ENCODE measurements at regions not wholly inside any gene's neighbourhood (a gene's known extent, or its start where the extent isn't known, plus 50 kb on each side); places are given as distances from the start of the nearest gene placed in this dataset.

DNA sequence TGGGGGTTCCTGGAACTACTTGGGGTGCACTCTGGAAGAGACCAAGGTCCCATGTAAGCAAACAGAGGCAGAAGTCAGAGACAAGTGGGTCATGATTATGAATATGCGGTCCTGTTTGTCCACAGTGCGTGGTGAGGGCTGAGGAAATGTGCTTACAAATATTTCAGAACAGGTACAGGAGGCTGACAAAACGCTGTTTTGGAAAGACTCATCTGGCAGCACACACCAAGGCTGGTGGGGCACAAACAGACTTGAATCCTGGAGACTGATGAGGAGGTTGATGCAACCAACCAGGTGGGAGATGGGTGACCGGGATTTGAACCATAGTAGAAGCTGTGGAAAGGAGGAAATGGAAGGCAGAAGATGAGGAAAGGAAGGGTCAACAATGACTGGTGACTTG is 83.8 kb downstream of the ADRB2 start:
- intact Hi-C loops (cut with micrococcal nuclease), result no loop called here

DNA sequence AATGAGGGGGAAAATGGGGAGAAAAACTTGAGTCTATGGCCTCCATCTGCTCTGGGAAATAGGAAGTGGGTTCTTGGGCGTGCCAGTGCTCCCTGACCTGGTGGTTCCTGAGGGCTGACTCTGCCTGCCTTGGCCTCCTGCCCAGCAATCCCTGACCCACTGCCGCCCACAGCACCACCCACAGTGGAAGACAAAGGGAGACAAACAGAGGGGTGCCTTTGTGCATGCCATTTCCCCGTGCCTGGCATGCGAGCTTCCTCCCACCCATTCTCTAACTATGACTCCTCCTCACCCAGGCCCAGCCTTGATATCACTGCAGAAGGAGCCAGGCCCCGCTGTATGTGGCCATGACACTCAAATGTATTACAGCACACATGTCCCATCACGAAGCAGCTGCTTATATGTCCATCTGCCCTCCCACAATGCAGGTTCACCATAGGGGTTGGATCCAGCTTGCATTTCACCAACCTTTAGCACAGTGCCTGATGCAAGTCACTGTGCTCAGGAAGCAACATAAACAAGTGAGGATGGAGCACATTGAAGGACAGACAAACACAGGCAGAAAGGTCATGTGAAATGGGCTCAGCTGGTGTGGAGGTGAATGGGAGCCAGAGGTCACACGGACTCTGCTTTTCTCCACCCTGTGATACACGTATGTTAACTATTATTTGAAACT is 84.4 kb downstream of the ADRB2 start:
- H3K4me1 ChIP-seq (ENCODE audit: control insufficient read depth in 2 of 2, insufficient read depth in 2 of 2, low read length in 2 of 2), result no peaks in the 10 kb centered on the region
- DNase-seq, result no peak
- no peaks in the 10 kb centered on the region for H4K20me1 ChIP-seq (ENCODE audit: control insufficient read depth, insufficient read depth, low read length, poor library complexity, severe bottlenecking)
- ChIA-PET POLR2A (no interaction called here), CTCF (interaction anchor here (1.1 to 1.8 kb wide), 2 partner anchors 81 to 171 kb away, joined by 3 to 4 read pairs; no protein-coding TSS in a partner anchor)
- no peak overlapping the region for H3K27ac ChIP-seq (ENCODE audit: low read length in 2 of 2)
- no peaks in the 10 kb centered on the region for H3K9me3 ChIP-seq (ENCODE audit: control extremely low read depth in 1 of 3, control insufficient read depth in 2 of 3, insufficient read depth in 1 of 3, low read length in 2 of 3)
- H3K27ac Mint-ChIP-seq, result no peak overlapping the region
- H3K27me3 Mint-ChIP-seq, result peaks cover 15% of the 10 kb centered on the region
- intact Hi-C loops (cut with micrococcal nuclease), result no loop called here
- peaks cover 5% of the 10 kb centered on the region for H3K4me1 Mint-ChIP-seq
- H3K79me2 ChIP-seq (ENCODE audit: control insufficient read depth, insufficient read depth, low read length), result no peaks in the 10 kb centered on the region
- H3K4me2 ChIP-seq (replicated peaks; ENCODE audit: low read depth, low read length, poor library complexity, severe bottlenecking), result no peak overlapping the region
- H3K4me3 ChIP-seq (ENCODE audit: control extremely low read depth in 1 of 5, extremely low read depth in 1 of 5, insufficient read depth in 1 of 5, low read depth in 2 of 5, low read length in 4 of 5), result no peak overlapping the region
- WGBS (ENCODE audit: insufficient coverage), result 64% methylated on average over 5 of the region's 8 CpGs
- no peaks in the 10 kb centered on the region for H3K9me3 Mint-ChIP-seq (ENCODE audit: insufficient read depth)
- no peaks in the 10 kb centered on the region for H3K27me3 ChIP-seq (replicated peaks in 1 of 4; ENCODE audit: control extremely low read depth in 1 of 4, control insufficient read depth in 3 of 4, insufficient read depth in 4 of 4, low read length in 3 of 4)
- H2AFZ ChIP-seq (ENCODE audit: insufficient read depth, low read depth, low read length, poor library complexity, severe bottlenecking), result no peak overlapping the region
- no peak overlapping the region for H3K9ac ChIP-seq (ENCODE audit: low read length)
- TF ChIP-seq, protein P1, sequence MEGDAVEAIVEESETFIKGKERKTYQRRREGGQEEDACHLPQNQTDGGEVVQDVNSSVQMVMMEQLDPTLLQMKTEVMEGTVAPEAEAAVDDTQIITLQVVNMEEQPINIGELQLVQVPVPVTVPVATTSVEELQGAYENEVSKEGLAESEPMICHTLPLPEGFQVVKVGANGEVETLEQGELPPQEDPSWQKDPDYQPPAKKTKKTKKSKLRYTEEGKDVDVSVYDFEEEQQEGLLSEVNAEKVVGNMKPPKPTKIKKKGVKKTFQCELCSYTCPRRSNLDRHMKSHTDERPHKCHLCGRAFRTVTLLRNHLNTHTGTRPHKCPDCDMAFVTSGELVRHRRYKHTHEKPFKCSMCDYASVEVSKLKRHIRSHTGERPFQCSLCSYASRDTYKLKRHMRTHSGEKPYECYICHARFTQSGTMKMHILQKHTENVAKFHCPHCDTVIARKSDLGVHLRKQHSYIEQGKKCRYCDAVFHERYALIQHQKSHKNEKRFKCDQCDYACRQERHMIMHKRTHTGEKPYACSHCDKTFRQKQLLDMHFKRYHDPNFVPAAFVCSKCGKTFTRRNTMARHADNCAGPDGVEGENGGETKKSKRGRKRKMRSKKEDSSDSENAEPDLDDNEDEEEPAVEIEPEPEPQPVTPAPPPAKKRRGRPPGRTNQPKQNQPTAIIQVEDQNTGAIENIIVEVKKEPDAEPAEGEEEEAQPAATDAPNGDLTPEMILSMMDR (IDR thresholded peaks at IDR 0.05), result no peak
- TF ChIP-seq EZH2 (IDR thresholded peaks at IDR 0.05; ENCODE audit: borderline replicate concordance, insufficient read depth, low read depth, low read length, poor library complexity, severe bottlenecking), result no peak
- ATAC-seq (ENCODE audit: low read depth), result no peak
- no peaks in the 10 kb centered on the region for H3K36me3 ChIP-seq (replicated peaks in 1 of 2; ENCODE audit: control extremely low read depth in 1 of 2, control insufficient read depth in 1 of 2, extremely low read depth in 1 of 2, insufficient read depth in 2 of 2, low read length in 1 of 2)
- H3K4me3 Mint-ChIP-seq, result no peak overlapping the region

More for the DNA sequence above, 83.8 kb downstream of the ADRB2 start:
- no peaks in the 10 kb centered on the region for H3K36me3 ChIP-seq (replicated peaks in 1 of 2; ENCODE audit: control extremely low read depth in 1 of 2, control insufficient read depth in 1 of 2, extremely low read depth in 1 of 2, insufficient read depth in 2 of 2, low read length in 1 of 2)
- no peak overlapping the region for H3K4me2 ChIP-seq (replicated peaks; ENCODE audit: low read depth, low read length, poor library complexity, severe bottlenecking)
- WGBS (ENCODE audit: insufficient coverage), result 89% methylated on average over 4 of the region's 4 CpGs
- no peak overlapping the region for H2AFZ ChIP-seq (ENCODE audit: insufficient read depth, low read depth, low read length, poor library complexity, severe bottlenecking)
- H4K20me1 ChIP-seq (ENCODE audit: control insufficient read depth, insufficient read depth, low read length, poor library complexity, severe bottlenecking), result no peaks in the 10 kb centered on the region
- Mint-ChIP-seq H3K4me1 (peaks cover 5% of the 10 kb centered on the region), H3K27me3 (peaks cover 15% of the 10 kb centered on the region), H3K9me3 (ENCODE audit: insufficient read depth) (no peaks in the 10 kb centered on the region), H3K27ac (no peak overlapping the region), H3K4me3 (no peak overlapping the region)
- TF ChIP-seq, protein P1 (IDR thresholded peaks at IDR 0.05), result no peak
- no peak for TF ChIP-seq EZH2 (IDR thresholded peaks at IDR 0.05; ENCODE audit: borderline replicate concordance, insufficient read depth, low read depth, low read length, poor library complexity, severe bottlenecking)
- H3K27me3 ChIP-seq (replicated peaks in 1 of 4; ENCODE audit: control extremely low read depth in 1 of 4, control insufficient read depth in 3 of 4, insufficient read depth in 4 of 4, low read length in 3 of 4), result no peaks in the 10 kb centered on the region
- no peak overlapping the region for H3K4me3 ChIP-seq (ENCODE audit: control extremely low read depth in 1 of 5, extremely low read depth in 1 of 5, insufficient read depth in 1 of 5, low read depth in 2 of 5, low read length in 4 of 5)
- DNase-seq, result no peak
- no peak for ATAC-seq (ENCODE audit: low read depth)
- ChIA-PET POLR2A (no interaction called here), CTCF (interaction anchor here (1.8 kb wide), 1 partner anchor 170 kb away, joined by 4 read pairs; no protein-coding TSS in a partner anchor)
- H3K4me1 ChIP-seq (ENCODE audit: control insufficient read depth in 2 of 2, insufficient read depth in 2 of 2, low read length in 2 of 2), result no peaks in the 10 kb centered on the region
- no peak overlapping the region for H3K27ac ChIP-seq (ENCODE audit: low read length in 2 of 2)
- H3K79me2 ChIP-seq (ENCODE audit: control insufficient read depth, insufficient read depth, low read length), result no peaks in the 10 kb centered on the region
- no peak overlapping the region for H3K9ac ChIP-seq (ENCODE audit: low read length)
- no peaks in the 10 kb centered on the region for H3K9me3 ChIP-seq (ENCODE audit: control extremely low read depth in 1 of 3, control insufficient read depth in 2 of 3, insufficient read depth in 1 of 3, low read length in 2 of 3)

Data from B cell (primary cell).